ENCODE measurements at regions not wholly inside any gene's neighbourhood (a gene's known extent, or its start where the extent isn't known, plus 50 kb on each side); places are given as distances from the start of the nearest gene placed in this dataset.
"Not testable (repeated sequence)": the region's sequence is repeated elsewhere in the genome, so short reads cannot be mapped to it uniquely, and the experiment has no call there.

DNA sequence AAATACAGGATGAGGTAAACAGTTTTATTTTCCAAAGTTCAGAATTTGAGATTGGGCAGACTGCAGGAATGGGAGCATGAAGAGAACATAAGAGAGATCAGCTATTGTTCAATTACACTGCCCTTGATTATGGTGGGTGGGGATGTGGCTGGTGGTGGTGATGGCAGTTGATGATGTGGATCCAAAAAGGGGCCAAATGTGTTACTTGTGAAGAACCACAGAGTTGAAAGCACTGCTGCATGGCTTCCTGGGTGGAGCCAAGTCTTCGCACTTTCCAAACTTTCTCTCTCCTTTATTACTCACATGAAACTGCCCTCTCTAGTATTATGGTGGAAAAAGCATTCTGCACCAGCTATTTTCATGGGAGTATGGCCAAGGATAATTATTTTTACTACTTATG lies 1162.0 kb downstream of the RPIA start:
- not testable (repeated sequence) for DNase-seq (ENCODE audit: low spot score in 2 of 2); FAIRE-seq

- not testable (repeated sequence) for DNase-seq (ENCODE audit: low spot score in 2 of 2); FAIRE-seq
Measured at GRCh38 chr2:89855752-89856151, 1164.3 kb downstream of the RPIA start.

DNA sequence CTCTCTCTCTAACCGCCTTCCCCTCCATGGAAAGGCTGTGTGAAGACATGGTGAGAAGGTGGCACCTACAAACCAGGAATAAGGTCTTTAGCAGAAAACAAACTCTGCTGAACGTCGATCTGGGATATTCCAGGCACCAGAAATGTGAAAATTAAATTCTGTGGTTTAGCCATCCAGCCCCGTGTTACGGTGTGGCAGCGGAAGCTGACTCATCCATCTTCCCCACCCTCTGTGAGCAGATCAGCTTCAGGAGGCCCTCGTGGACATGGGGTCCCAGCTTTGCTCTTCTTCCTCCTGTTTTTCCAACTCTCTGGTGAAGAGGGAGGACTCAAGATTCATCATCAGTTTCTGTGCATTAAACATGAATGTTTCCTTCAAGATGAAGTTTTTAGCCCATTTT lies 1164.8 kb downstream of the RPIA start:
- FAIRE-seq; DNase-seq (ENCODE audit: low spot score in 2 of 2): not testable (repeated sequence)

DNA sequence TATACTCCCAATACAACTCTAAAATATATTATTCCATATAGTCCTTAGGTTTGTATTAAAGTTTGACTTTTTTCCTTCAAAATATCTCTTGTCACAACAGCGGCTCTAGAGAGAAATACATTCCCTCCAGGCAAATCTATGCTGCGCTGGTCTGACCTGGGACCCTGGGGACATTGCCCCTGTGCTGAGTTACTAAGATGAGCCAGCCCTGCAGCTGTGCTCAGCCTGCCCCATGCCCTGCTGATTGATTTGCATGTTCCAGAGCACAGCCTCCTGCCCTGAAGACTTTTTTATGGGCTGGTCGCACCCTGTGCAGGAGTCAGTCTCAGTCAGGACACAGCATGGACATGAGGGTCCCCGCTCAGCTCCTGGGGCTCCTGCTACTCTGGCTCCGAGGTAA lies 1170.7 kb downstream of the RPIA start:
- DNase-seq (ENCODE audit: low spot score in 2 of 2); FAIRE-seq: not testable (repeated sequence)

- FAIRE-seq; DNase-seq (ENCODE audit: low spot score in 2 of 2): not testable (repeated sequence)
Measured at GRCh38 chr2:89863209-89863608, 1171.7 kb downstream of the RPIA start.

DNA sequence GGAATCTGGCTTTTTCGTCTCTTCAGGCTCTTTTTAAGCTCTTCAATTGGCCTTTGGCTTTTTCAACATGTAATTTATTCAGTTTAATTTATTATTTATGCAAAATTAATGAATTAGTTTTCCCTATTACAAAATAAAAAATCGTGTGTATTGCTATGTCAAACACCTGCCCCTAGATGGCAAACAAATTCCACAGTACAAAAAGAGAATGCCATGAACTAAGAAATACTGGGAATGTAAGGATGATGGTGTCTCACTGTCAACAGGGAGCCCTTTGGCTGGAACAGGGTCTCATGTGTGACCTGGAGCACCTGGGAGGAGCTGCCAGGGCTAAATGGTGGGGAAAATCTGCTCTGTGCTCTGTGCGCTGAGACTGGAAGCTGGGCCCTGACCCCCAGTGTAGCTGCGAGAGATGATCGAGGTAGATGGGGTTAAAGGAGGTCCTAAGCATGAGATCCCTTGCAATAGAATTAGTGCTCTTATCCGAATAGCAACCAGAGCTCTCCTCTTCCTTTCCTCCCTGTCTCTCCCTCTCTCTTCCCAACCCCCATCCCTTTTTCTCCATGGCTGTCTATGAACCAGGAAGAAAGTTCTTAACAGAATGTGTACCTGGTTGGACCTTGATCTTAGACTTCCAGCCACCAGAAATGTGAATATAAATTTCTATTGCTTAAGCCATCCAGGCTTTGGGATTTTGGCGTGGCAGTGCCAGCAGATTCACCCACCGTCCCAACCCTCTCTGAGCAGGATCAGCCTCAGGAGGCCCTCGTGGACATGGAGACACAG lies 1183.5 kb downstream of the RPIA start:
- not testable (repeated sequence) for DNase-seq (ENCODE audit: low spot score in 2 of 2); FAIRE-seq

GRCh38 chr2:89876445-89876844 lies 1185.0 kb downstream of the RPIA start:
- not testable (repeated sequence) for FAIRE-seq; DNase-seq (ENCODE audit: low spot score in 2 of 2)

GRCh38 chr2:89876878-89877277 lies 1185.4 kb downstream of the RPIA start:
- DNase-seq (ENCODE audit: low spot score in 2 of 2); FAIRE-seq: not testable (repeated sequence)

GRCh38 chr2:89882880-89883279 lies 1191.4 kb downstream of the RPIA start:
- DNase-seq (ENCODE audit: low spot score in 2 of 2); FAIRE-seq: not testable (repeated sequence)

DNA sequence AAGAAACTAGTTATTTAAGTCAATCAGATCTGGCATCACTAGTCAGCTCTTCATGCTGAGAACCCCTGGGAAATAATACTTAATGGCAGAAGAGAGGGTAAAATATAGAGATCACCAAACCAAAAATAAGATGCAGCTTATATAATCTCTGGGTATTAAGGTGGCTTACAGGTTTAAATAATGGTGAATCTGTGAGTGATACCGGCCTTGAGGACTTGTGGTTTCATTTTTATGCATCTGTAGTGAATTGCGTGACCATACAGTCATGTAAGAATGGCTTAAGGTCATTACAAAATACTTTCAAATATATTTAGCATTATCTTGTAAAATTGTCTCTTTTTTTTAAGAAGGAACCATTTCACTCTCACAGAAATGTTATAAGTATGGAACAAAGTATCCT lies 1192.2 kb downstream of the RPIA start:
- not testable (repeated sequence) for FAIRE-seq

DNA sequence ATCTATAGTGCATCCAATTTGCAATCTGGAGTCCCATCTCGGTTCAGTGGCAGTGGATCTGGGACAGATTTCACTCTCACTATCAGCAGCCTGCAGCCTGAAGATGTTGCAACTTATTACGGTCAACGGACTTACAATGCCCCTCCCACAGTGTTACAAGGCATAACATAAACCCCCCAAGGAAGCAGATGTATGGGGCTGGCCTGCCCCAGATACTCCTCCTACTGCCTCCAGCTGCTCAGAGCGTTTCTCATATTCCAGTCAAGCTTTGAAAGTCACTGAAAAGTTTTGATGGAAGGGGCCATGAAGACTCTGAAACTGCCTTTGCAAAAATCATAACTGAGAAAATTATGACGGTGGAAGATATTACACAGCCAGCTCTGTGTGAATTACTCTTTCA lies 1193.6 kb downstream of the RPIA start:
- not testable (repeated sequence) for FAIRE-seq; DNase-seq (ENCODE audit: low spot score in 2 of 2)

More for the DNA sequence above, 1192.2 kb downstream of the RPIA start:
- DNase-seq (ENCODE audit: low spot score in 2 of 2): not testable (repeated sequence)

DNA sequence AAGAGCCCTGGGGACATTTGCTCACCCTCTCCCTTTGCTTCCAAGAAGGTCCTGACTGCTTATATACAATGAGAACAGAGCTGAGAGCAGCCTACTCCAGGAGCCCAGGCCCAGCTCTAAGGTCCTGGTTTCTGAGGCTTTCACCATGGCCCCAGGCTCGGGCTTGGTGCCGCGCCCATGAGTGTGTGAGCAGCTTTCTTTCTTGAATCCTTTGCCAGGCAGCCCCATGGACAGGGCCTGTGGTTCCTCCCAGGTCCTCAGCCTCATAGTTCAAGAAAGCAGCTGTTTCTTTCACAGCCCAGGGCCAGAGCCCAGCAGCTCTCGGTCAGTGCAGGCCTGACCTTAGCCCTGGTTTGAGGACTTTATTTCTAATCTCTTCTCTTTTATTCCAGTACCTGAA lies 1197.2 kb downstream of the RPIA start:
- not testable (repeated sequence) for DNase-seq (ENCODE audit: low spot score in 2 of 2); FAIRE-seq

DNA sequence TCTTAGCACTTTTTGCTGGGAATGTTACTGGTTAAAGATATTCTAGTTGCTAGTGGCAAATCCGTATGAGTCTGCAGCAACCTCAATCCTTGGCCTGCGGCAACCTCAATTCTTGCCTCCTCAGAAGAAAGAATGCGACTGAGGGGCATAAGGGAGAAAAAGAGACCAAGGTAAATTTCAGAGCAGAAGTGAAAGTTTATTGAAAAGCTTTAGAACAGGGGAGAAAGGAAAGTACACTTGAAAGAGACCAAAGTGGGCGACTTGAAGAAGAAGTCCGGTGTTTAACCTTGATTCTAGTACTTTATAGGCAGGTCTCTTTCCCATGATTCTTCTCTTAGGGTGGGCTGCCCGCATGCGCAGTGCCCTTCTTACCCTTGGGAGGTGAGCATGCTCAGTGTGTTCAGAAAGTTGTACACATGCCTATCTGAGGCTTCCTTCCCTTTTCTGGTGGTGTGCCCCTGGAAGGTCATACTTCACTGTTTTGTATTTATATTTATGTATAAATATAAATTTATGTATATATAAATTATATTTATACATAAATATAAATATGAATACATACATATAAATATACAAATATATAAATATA lies 1198.8 kb downstream of the RPIA start:
- DNase-seq (ENCODE audit: low spot score in 2 of 2); FAIRE-seq: not testable (repeated sequence)

DNA sequence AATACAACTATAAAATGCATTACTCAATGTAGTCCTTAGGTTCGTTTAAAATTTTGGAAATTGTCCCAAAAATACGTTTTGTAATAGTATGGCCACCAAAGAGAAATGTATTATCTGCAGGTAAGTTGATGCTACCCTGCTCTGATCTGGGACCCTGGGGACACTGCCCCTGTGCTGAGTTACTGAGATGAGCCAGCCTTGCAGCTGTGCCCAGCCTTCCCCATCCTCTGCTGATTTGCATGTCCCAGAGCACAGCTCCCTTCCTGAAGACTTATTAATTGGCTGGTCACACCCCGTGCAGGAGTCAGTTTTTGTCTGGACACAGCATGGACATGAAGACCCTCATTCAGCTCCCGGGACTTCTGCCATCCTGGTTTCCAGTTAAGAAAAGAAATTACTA lies 1203.5 kb downstream of the RPIA start:
- DNase-seq (ENCODE audit: low spot score in 2 of 2); FAIRE-seq: not testable (repeated sequence)

- not testable (repeated sequence) for FAIRE-seq; DNase-seq (ENCODE audit: low spot score in 2 of 2)
Measured at GRCh38 chr2:89895629-89896028, 1204.2 kb downstream of the RPIA start.

GRCh38 chr2:89927018-89927417 lies 1235.5 kb downstream of the RPIA start:
- not testable (repeated sequence) for FAIRE-seq

DNA sequence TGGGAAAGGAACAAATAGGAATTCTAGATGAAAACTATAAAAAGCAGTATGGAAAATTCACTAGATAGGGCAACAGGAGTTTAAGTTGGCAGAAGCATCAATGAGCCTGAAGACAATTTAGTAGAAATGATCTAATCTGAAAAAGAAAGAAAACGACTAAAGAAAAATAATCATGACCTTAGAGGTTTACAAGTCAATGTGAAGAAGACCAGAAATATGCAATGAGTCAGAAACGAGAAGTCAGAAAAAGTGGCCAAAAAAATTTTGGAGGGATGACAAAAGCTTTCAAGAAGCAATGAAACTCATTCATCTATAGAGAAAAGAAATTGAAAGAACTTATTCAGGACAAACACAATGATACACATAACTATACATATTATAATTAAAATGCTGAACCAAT lies 1244.0 kb downstream of the RPIA start:
- not testable (repeated sequence) for FAIRE-seq; DNase-seq (ENCODE audit: low spot score in 2 of 2)

More at GRCh38 chr2:89927018-89927417, 1235.5 kb downstream of the RPIA start:
- DNase-seq (ENCODE audit: low spot score in 2 of 2): not testable (repeated sequence)

GRCh38 chr2:89936011-89936410 lies 1244.5 kb downstream of the RPIA start:
- not testable (repeated sequence) for FAIRE-seq; DNase-seq (ENCODE audit: low spot score in 2 of 2)

- FAIRE-seq: not testable (repeated sequence)
Measured at GRCh38 chr2:89936559-89936958, 1245.1 kb downstream of the RPIA start.

DNA sequence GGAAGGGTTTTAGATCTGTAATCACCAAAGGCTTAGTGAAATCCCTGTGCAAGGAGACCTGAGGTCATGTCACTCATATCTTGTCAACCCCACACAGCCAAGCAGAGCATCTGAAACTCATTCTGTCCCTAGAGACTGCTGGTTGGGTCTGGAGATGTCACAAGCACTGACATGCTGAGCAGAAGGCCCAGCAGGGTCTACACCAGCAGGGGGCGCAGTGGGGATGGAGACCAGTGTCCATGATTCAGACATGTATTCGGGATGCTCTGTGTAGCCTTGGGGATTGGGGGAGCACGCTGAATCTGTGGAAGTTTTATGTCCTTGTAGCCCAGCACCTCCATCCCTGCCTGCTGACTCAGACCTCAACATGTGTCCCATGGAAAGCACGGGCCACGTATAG lies 1247.3 kb downstream of the RPIA start:
- not testable (repeated sequence) for FAIRE-seq; DNase-seq (ENCODE audit: low spot score in 2 of 2)

More at GRCh38 chr2:89936559-89936958, 1245.1 kb downstream of the RPIA start:
- DNase-seq (ENCODE audit: low spot score in 2 of 2): not testable (repeated sequence)

DNA sequence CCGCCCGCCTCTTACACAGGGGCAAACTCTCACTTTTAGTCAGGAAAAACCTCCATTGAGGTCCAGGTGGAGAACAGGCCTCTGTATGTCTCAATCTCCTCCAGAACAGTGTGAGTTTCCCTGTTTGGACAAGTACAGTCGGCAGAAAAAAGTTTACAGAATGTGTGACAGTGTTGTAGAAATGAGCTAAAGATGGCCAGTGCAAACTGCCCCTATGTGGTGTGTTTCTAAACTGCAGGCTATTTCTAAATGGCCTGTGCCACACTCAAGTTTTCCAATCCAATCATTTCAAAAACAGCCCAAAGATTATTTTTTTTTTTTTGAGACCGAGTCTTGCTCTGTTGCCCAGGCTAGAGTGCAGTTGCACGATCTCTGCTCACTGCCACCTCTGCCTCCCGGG lies 1252.8 kb downstream of the RPIA start:
- not testable (repeated sequence) for DNase-seq (ENCODE audit: low spot score in 2 of 2); FAIRE-seq
